VCaP (cell line): ENCODE measurements at regions not wholly inside any gene's neighbourhood (a gene's known extent, or its start where the extent isn't known, plus 50 kb on each side); places are given as distances from the start of the nearest gene placed in this dataset.

Experiments used
- H3K27ac ChIP-seq: fragments of 450-650 bp; 2 replicates; pipeline ENCODE4 v1.5.1; 2017
- CTCF ChIP-seq: fragments of 450-650 bp; conservative IDR thresholded peaks from 2 replicates; pipeline ENCODE4 v1.5.1; 2017; ENCODE audit warnings: mild to moderate bottlenecking, moderate library complexity

- no peak for TF ChIP-seq CTCF
- H3K27ac ChIP-seq, result no peak overlapping the region
These were observed 113.6 kb upstream of the PCDH9 start for GRCh38 chr13:67343777-67344176.

DNA sequence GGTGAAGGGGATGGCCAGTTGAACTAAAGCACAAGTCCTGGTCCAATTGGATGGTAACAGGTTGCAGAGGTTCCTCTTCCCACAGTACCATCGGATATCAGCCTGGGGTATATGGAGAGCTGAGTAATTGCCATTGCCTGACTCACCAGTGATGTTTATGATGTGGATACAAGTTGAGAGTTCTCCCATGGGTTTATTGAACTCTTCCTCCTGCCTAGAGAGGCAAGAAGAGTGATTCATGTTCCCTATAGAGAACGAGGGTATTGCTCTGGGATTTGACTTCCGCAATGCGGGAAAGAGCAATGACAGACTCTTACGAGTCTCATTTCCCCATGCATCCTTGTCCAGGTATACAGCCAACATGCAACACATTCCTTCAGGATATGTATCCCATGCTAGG lies 111.3 kb upstream of the PCDH9 start:
- H3K27ac ChIP-seq, result no peak overlapping the region
- TF ChIP-seq CTCF, result no peak

DNA sequence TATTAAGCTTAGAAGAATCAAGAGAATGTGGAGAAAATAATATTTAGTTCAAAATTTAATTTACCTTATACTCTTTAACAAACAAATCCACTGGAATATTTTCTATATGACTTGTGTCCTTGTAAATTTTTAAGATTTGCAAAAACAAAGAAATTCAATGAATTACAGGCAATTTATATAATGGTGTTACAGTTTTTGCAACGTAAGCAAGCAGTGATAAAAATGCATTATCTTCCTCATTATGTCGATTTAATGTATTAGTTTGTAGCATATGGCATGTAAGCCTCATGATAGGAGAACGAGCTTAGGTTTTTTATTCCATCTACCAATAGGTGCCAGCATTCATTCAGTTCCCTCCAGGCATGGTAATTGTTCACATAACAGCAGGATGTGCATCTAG lies 100.0 kb upstream of the PCDH9 start:
- no peak overlapping the region for H3K27ac ChIP-seq
- TF ChIP-seq CTCF, result no peak

- TF ChIP-seq CTCF, result no peak
- H3K27ac ChIP-seq, result no peak overlapping the region
These were observed 98.8 kb upstream of the PCDH9 start for GRCh38 chr13:67328895-67329294.

GRCh38 chr13:67318860-67319259 lies 88.7 kb upstream of the PCDH9 start:
- TF ChIP-seq CTCF, result no peak
- H3K27ac ChIP-seq, result no peak overlapping the region

- TF ChIP-seq CTCF, result no peak
These were observed 88.3 kb upstream of the PCDH9 start for GRCh38 chr13:67318398-67318797.

DNA sequence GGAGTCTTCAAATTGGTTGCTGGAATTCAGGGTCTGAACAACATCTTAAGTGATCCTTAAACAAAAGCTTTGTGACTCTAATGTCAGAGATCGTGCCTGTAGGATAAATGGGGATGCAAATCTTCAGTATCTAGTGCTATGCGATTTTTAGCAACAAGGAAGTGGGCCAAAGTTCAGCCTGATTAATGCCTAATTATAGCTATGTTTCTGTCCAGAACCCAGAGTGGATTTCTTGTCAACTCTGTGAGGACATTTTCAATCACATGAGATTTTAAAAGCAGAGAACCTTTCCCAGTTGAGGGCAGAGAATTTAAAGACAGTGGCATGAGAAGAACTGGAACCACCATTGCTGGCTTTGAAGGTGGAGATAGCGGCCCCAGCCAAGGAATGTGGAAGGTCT lies 84.3 kb upstream of the PCDH9 start:
- no peak for TF ChIP-seq CTCF
- no peak overlapping the region for H3K27ac ChIP-seq

More at GRCh38 chr13:67318398-67318797, 88.3 kb upstream of the PCDH9 start:
- no peak overlapping the region for H3K27ac ChIP-seq
